ENCODE measurements at regions not wholly inside any gene's neighbourhood (a gene's known extent, or its start where the extent isn't known, plus 50 kb on each side); places are given as distances from the start of the nearest gene placed in this dataset.
"Not testable (repeated sequence)": the region's sequence is repeated elsewhere in the genome, so short reads cannot be mapped to it uniquely, and the experiment has no call there.

GRCh38 chr15:93820566-93820965, 410.8 kb upstream of the MCTP2 start:
- DNase-seq (ENCODE audit: low read depth) = no peak

- DNase-seq (ENCODE audit: low read depth) = no peak
These were observed 411.5 kb upstream of the MCTP2 start for GRCh38 chr15:93819826-93820225.

- no peak for DNase-seq (ENCODE audit: low read depth)
These were observed 414.5 kb upstream of the MCTP2 start for GRCh38 chr15:93816815-93817214.

- DNase-seq (ENCODE audit: low read depth) = no peak
These were observed 420.1 kb upstream of the MCTP2 start for GRCh38 chr15:93811305-93811704.

- DNase-seq (ENCODE audit: low read depth) = no peak
These were observed 421.8 kb upstream of the MCTP2 start for GRCh38 chr15:93809516-93809915.

GRCh38 chr15:93803421-93804152, 427.8 kb upstream of the MCTP2 start:
- DNase-seq (ENCODE audit: low read depth) = no peak

- DNase-seq (ENCODE audit: low read depth) = no peak
These were observed 430.2 kb upstream of the MCTP2 start for GRCh38 chr15:93801206-93801605.

- no peak for DNase-seq (ENCODE audit: low read depth)
These were observed 430.6 kb upstream of the MCTP2 start for GRCh38 chr15:93800805-93801204.

- no peak for DNase-seq (ENCODE audit: low read depth)
These were observed 441.9 kb upstream of the MCTP2 start for GRCh38 chr15:93789441-93789840.

GRCh38 chr15:93780073-93780472, 451.3 kb upstream of the MCTP2 start:
- DNase-seq (ENCODE audit: low read depth) = no peak

- DNase-seq (ENCODE audit: low read depth) = no peak
These were observed 452.0 kb upstream of the MCTP2 start for GRCh38 chr15:93779341-93779740.

- DNase-seq (ENCODE audit: low read depth) = no peak
These were observed 459.9 kb upstream of the MCTP2 start for GRCh38 chr15:93771196-93772030.

- DNase-seq (ENCODE audit: low read depth) = no peak
These were observed 460.6 kb upstream of the MCTP2 start for GRCh38 chr15:93770788-93771187.

- no peak for DNase-seq (ENCODE audit: low read depth)
These were observed 469.3 kb upstream of the MCTP2 start for GRCh38 chr15:93762036-93762435.

- DNase-seq (ENCODE audit: low read depth) = no peak
These were observed 471.7 kb upstream of the MCTP2 start for GRCh38 chr15:93759629-93760028.

GRCh38 chr15:93758824-93759223, 472.5 kb upstream of the MCTP2 start:
- no peak for DNase-seq (ENCODE audit: low read depth)

- no peak for DNase-seq (ENCODE audit: low read depth)
These were observed 482.7 kb upstream of the MCTP2 start for GRCh38 chr15:93748710-93749109.

- DNase-seq (ENCODE audit: low read depth) = not testable (repeated sequence)
These were observed 496.4 kb upstream of the MCTP2 start for GRCh38 chr15:93734976-93735375.

- no peak for DNase-seq (ENCODE audit: low read depth)
These were observed 500.6 kb upstream of the MCTP2 start for GRCh38 chr15:93730724-93731123.

- no peak for DNase-seq (ENCODE audit: low read depth)
These were observed 509.2 kb upstream of the MCTP2 start for GRCh38 chr15:93722165-93722564.

- DNase-seq (ENCODE audit: low read depth) = no peak
These were observed 510.8 kb upstream of the MCTP2 start for GRCh38 chr15:93720607-93721006.

GRCh38 chr15:93719921-93720351, 511.4 kb upstream of the MCTP2 start:
- no peak for DNase-seq (ENCODE audit: low read depth)

GRCh38 chr15:93716615-93717231, 514.6 kb upstream of the MCTP2 start:
- DNase-seq (ENCODE audit: low read depth) = no peak
